Stimulated activated CD8-positive, alpha-beta memory T cell treated with anti-CD3 and anti-CD28 coated beads, Interleukin-4, amount 100 ng/mL, for 48 hours (primary cell): ENCODE measurements at regions not wholly inside any gene's neighbourhood (a gene's known extent, or its start where the extent isn't known, plus 50 kb on each side); places are given as distances from the start of the nearest gene placed in this dataset.
"Not testable (repeated sequence)": the region's sequence is repeated elsewhere in the genome, so short reads cannot be mapped to it uniquely, and the experiment has no call there.

Experiments used
- DNase-seq: peaks from one replicate; pipeline ENCODE4 v3.0.0-alpha.2; 2020

DNA sequence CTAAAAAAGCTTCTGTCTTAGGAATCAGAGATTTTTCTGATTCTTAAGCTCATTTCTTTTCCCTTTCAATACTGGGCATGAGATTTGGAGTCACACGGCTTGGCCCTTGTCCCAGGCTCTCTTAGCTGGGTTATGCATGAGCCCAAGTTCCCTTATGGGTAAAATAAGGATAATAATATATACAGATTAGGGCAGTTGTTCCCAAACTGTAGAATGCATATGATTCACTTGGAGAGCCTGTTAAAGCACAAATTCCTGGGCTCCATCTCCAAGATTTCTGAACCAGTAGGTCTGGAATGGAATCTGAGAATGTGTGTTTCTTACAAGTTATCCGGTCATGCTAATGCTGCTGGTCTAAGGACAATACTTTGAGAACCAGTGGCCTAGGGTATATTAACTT is 154.0 kb downstream of the REEP3 start:
- no peak for DNase-seq

DNA sequence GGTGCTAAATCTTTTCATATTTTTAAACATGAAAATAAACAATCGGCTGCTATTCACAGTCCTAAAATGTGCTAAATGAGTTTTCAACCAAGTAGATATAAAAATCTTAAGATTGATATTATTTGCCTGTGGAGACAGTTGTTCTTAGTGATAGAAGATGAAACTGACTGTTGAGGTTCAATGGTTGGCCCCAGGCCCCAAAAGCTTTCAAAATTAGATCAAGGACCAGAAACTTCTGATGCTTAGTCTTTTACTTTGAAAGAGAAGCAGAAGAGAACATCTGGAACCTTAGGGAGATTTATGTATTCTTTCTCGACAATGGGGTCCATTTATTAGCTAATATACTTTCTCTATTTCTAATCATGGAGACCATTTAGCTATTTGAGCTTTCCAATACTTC is 155.8 kb downstream of the REEP3 start:
- DNase-seq = no peak

DNA sequence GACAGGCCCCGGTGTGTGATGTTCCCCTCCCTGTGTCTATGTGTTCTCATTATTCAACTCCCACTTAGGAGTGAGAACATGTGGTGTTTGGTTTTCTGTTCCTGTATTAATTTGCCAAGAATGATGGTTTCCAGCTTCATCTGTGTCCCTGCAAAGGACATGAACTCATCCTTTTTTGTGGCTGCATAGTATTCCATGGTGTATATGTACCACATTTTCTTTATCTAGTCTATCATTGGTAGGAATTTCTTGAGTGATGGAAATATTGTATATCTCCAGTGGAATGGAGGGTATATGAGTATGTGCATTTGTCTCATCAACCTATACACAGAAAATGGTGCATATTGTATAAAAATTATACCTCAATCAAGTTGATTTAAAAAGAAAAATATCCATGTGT is 159.3 kb downstream of the REEP3 start:
- not testable (repeated sequence) for DNase-seq

DNA sequence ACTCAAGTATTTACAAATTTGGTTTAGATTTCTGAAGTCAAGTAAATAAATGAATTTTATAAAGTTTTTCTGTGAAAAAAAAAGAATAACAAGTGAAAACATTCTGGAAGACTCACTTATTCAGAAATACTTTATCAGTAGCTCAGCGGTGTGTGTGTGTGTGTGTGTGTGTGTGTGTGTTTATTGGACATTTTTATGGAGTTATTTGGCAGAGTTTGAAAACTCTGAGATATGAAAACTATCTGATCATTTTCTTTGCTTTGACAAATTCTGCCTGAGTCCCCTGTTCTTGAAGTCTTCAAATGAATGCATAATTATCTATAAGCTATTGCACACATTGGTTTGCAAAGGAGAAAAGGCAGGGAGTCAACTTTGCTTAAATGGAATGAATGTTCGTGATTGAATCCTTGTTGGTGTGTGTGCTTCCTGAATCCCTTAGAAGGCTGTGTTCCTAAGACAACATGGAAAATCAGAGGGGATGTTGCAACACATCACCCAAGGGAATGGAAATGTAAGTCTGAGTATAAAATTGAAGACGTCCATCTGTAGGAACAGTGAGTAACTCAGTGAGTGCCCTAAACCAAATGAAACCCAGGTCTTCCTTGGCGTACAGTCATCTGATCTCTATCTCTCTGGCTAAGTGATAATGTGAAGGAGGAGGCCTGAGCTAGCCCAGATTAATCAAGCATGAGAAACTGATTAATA is 160.9 kb downstream of the REEP3 start:
- DNase-seq = no peak

DNA sequence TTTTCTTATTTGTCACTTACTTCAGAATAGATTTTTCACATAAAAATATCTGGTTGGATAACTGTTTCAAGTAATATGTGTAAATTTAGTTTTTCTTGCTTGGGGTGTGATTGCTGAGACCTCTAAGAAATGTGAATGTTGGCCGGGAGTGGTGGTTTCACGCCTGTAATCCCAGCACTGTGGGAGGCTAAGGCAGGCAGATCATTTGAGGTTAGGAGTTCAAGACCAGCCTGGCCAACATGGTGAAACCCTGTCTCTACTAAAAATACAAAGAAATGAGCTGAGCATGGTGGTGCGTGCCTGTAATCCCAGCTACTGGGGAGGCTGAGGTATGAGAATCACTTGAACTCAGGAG is 161.5 kb downstream of the REEP3 start:
- DNase-seq = not testable (repeated sequence)

DNA sequence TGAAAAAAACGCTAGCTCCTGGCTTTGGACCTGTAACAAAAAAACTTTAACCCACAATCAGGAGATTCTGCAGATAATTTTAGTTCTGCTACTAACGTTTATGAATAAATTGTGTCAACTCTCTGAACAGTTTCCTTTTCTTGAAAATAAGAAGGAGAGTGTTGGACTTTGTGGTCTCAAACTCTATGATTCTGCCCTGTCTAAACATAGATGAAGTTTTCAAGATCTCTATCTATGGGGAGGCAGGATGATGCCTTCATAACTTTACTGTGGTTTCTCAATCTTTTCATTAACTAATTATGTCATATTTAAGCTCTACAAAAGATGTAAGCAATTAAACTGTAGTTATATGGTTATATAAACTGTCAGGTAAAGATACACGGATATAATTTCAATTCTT is 162.0 kb downstream of the REEP3 start:
- no peak for DNase-seq

DNA sequence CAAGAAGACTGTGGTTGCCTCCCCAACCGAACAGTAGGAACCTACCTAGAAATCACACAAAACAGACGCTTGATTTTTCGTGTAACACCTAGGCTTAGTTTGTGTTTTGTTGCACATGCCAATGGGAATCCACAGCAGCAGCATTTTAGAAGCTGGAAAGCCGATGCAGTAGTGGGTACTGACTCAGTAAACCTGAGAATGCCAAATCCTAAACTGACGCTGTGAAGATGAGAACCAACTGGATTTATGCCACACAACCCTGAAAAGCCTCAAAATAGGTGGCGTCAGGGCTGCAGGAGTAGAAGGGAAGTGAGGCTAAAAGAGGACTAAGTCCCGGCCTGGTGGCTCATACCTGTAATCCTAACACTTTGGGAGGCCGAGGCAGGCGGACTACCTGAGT is 162.5 kb downstream of the REEP3 start:
- DNase-seq = no peak

DNA sequence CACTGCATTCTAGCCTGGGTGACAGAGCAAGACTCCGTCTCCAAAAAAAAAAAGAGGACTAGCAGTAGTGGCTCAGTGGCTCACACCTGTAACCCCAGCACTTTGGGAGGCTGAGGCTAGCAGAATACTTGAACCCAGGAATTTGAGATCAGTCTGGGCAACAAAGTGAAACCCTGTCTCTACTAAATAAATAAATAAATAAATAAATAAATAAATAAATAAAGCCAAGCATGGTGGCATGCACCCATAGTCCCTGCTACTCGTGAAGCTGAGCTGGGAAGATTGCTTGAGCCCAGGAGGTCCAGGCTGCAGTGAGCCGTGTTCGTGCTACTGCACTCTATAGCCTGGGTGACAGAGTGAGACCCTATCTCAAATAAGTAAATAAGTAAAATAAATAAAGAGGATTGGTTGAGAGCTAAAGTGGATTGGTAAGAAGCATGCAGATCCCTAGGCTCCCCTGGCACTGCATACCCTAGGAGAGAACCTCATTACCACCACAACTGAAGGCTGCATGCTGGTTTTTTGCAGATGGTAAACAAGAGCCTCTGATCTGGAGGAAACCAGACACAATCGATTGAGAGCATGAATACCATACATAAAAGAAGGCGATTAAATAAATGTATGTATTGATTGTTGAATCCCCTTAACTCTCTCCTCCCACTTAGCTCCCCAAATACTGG is 163.2 kb downstream of the REEP3 start:
- no peak for DNase-seq

DNA sequence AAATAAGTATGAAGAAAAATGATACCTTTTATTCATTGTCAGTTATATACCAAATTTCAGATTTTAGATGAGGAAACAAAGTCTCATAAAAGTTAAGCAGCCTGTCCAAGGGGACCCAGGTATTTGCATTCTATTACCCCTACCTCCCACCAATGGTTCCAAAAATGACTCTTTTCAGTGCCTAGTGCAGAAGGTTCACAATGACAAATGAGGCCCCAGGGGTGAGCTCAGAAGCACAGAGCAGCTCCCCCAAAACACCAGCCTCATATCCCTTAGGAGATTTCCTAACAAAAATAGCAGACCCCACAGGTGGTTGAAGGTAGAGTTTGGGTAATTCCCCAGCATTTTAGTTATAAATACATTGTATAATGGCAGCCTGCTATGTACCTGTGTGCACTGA is 168.6 kb downstream of the REEP3 start:
- DNase-seq = no peak

DNA sequence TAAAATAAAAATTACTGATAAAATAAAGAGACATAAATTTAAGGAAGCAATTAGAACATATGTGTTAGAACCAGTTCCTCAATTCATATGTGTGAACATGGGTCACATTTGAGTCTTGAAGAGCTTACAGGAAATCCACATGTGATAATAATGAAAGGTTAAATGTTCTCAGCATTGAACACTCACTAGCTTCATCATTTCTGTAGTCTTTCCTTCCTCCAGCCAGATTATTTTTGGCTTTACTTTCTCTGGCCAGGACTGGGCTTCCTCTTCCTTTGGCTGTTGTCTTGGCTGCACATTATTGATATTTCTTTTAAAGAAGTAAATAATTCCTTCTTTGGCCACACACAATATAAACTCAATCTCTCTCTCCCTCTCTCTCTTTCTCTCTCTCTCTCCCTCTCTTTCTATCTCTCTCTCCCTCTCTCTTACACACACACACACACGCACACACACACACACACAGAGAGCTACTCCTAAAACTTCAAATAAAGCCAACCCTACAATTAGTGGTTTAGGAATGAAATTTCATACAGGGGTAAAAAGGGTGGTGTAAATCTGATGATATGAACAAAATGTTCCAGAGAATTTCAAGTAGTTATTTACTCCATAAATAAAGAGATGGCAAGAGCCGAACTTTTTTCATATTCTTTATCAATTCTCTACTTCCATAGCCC is 171.2 kb downstream of the REEP3 start:
- no peak for DNase-seq

DNA sequence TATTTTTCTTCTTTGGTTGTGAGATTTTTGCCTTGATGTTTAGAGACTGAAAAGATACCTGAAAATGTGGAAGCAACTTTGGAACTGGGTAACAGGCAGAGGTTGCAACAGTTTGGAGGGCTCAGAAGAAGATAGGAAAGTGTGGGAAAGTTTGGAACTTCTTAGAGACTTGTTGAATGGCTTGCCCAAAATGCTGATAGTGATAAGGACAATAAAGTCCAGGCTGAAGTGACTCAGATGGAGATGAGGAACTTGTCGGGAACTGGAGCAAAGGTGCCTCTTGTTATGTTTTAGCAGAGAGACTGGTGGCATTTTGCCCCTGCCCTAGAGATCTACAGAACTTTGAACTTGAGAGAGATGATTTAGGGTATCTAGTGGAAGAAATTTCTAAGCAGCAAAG is 171.8 kb downstream of the REEP3 start:
- not testable (repeated sequence) for DNase-seq

DNA sequence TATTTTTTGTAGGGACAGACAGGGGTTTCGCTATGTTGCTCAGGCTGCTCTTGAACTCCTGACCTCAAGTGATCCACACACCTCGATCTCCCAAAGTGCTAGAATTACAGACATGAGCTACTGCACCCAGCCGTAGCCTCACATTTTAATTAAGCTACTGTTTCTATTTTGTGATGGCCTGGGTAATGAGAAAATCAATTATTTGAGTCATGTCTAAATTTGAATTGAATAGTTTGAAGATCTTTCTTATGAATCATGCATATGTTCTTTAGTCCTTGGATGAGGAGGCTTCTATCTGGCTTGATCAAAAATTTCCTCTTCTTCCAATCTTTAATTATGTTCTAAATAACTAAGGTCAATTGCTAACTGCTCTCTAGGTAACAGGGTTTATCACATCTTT is 175.0 kb downstream of the REEP3 start:
- DNase-seq = no peak

DNA sequence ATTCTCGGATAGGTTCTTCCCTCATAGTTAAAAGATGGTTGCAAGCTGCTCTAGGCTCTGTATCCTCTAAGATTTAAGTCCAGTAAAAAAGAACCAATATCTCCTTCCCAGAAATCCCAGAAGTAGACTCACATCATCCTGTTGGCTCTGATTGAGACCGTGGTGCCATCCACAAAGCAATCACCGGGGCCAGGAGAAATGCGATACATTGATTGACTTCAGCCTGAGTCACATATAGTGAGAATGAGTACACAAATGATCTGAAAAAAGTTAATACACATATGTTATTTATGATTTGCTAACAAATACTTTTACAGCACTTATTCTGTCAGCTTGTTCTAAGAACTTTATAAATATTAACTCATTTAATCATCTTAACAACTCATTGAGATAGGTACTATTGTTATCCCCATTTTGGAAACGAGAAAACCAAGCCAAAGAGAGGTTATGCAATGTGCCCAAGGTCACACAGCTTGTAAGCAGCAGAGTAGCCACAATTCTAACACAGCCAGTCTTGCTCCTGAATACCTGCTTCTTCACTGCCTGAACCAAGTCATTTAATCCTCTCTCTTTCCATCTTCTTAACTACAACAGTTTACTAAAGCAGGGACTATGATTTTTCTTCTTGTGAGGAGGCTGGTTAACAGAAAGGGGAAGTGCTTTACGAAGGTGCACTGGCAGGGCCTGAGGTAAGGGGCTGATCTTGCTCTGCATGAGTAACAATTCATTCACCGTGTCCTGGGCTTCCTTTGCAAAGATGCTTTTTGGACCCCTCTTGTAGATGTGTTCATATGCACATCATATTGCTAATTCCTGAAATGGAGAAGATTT is 177.0 kb downstream of the REEP3 start:
- no peak for DNase-seq

DNA sequence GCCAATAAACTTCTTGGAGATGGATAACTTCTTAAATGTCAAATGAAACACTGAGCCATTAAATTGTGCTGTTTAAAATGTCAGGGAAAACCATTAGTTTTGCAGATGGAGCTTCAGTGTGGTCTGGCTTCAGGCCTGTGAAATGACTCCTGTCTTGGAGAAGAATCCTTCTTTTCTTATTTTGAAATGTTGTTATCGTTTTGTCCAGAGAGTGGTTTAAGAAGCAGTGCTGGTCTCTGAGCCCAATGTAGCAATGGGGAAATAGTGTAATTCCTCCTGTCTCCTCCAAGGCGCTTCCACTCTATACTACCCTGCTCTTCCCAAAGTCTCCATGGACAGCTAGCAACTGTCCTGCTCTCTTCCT is 177.6 kb downstream of the REEP3 start:
- DNase-seq = no peak

DNA sequence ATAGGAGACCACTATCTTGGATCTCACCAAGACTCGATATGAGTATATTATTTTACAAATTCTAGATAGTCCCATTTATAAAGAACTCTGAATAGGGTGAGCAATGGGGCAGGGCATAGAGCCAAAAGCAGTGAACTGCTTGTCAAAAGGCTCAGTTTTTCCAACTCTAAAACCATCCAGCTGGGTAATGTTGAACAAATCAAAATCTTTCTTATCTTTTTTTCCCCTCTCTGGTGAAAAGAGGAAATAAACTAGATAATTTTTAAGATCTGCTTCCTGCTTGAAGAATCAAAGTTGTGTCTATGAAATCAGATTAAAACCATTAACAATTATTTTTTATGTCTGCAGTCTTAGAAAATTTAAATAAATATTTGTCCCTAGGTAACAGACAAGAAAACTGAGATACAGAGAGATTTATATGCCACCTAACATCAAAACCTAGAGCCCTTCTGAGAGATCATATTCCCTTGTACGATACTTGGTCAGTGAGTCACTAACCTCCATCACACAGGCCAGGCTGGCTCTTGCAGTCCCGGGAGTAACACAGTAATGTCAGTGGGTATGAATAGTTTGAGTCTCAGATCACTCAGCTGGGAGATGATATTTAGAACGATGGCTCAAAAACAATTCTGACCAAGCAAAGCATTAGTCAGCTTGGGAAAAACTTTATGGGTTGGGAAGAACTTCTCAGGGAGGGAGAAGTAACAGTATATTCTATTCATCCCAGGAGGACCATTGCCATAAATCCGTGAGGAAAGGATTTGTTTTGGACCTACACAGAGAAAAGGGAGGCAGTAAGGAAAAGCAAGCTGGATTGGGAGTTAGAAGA is 178.8 kb downstream of the REEP3 start:
- DNase-seq = peak; percentile 55

DNA sequence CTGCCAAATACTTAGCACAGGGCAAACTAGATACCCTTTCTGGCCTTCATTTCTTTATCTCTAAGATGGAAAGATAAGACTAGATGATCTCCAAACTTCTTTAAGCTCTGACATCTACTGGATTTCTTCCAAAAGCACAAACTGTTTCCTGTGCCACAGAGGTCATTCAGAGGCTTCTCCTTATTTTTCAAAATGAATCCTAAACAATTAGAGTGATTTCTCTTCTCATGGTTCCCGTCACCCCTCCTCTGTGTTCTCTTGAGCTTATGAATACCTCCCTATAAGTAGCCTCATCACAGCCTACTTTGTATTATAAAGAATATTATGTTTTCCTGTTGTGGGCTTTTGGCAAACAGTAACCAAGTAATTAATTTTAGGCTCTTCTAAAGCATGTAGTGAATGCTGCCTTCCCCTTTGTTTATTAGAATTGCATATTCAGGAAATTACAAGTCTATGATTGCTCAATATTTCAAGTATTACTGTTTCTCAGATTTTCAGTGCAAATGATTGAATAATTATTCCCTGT is 179.5 kb downstream of the REEP3 start:
- DNase-seq = no peak

DNA sequence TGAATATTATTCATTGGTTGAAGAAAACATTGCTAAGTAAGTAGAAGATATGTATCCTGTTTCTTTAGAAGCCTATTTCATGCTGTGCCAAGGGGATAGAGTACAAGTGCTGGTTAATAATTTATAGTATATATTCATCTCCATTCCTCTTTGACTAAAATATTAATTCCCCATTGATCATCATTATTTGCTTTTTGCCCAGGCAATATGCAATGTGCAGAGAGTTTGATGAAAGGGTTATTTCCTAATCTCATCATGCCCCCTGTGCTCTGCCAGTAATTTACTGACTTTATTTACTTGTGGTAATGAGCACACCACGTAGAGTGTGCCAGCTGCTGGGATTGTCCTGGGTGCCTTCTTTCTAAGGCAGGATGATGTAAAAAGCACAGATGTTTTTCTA is 180.9 kb downstream of the REEP3 start:
- no peak for DNase-seq

DNA sequence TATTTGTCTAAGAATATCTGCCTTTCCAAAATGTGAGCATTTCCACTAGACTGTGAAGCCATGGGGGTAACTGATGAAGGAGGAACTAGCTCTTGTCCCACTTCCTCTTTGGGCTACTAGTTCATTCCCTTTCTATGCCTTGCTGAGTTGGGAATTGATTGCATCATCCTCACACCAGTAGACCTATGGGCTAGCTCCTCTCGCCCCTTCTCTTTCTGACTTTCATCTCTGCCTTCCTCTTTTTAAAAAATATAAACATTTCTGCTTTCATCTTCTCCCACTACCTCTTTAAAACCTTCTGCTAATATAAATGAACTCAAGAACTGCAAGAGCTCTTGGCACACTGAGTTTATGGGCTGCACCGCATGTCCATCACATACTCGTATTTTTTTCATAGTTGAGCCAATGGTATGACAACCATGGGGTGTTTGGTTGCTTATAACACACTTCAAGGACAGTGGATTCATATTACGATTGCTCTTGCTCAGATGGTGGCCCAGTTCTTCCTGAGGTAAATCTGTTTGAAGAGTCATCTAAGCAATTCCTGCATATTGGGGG is 182.0 kb downstream of the REEP3 start:
- no peak for DNase-seq

DNA sequence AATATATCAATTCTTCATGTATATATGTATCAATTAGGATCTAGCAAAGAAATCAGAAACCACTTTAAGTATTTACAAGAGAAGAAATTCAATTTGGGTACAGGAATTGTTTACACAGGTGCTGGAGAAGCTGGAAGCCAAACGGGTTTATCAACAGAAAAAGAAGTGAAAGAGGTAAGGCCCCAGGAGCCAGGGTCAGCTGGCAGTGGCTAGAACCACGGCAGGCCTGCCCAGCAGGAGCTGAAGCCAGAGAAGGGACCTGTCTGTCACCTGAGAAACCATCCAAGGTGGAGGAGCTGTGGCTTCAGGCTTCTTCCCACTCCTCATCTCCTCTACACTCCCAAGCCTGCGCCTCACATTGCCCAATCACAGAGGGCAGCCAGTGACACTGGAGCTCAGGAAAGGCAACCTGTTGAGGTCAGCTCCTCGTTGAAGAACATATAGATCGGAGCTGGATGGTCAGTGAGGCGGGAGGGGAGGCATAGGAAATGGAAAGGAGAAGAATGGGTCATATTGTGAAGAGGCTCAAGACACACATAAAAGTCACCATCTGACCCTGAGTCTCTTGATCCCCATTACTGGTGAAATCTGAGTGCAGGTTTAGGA is 182.6 kb downstream of the REEP3 start:
- DNase-seq = no peak

DNA sequence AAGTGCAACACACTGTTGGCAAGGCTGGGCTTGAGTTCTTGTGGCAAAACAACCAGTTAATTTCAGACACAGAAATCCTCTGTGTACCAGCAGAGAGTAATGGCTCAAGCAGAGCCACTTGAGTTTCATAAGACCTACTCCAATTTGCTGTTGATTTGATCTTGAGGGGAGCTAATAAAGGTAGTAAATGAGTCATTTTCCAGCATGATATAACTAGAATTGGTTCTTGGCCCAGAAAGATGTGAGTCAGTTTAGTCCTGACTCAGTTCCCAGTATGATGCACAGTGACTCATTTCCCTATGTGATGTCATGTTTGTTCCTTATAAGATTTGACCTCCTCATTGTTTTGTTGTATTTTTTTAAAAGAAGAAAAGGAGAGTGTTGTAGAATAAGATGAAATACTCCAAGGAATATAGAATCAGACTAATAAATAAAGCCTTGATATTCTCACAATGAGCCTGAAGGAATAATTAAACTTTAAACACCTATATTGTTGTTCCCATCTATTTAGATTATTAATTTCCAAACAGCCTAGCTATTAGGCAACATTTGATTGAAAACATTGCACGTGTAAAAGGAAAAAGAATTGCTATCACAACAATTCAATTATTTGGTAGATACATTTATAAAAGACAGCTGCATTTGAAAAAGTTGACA is 186.2 kb downstream of the REEP3 start:
- no peak for DNase-seq

DNA sequence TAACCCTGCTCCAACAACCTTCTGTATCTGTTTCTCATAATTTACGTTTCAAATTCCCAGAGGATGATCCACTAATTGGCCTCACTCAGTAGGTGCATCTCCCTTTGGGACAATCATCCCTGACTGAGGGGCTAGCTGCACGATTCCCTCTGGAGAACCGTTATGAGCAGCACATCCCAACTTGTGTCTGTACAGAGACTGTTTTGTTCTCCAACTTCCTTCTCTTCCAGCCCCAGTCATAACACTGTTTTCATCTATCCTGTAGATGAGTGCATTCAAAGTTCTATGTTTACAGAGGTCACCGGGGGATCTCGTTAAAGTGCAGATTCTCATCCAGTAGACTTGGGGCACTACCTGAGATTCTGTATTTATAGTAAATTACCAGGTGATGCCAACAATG is 187.2 kb downstream of the REEP3 start:
- no peak for DNase-seq
